BE2C (cell line): ENCODE measurements at regions not wholly inside any gene's neighbourhood (a gene's known extent, or its start where the extent isn't known, plus 50 kb on each side); places are given as distances from the start of the nearest gene placed in this dataset.

Experiments used
- DNase-seq: peaks from one replicate; pipeline ENCODE4 v3.0.0-alpha.2; 2020
- H3K27me3 ChIP-seq: fragments of 250-450 bp; sonication (Bioruptor Pico); 2 replicates; pipeline ENCODE4 v1.5.1; 2020; ENCODE audit warnings: mild to moderate bottlenecking
- H3K36me3 ChIP-seq: fragments of 250-450 bp; sonication (Bioruptor Pico); 2 replicates; pipeline ENCODE4 v1.5.1; 2020; ENCODE audit warnings: mild to moderate bottlenecking
- H3K4me1 ChIP-seq: fragments of 250-450 bp; sonication (Bioruptor Pico); 2 replicates; pipeline ENCODE4 v1.5.1; 2020
- H3K4me3 ChIP-seq: 2 replicates; pipeline ENCODE4 v1.5.1; 2011; ENCODE audit warnings: low read depth, low read length
- H3K9me3 ChIP-seq: fragments of 250-450 bp; sonication (Bioruptor Pico); 2 replicates; pipeline ENCODE4 v1.5.1; 2020
- CTCF ChIP-seq: IDR thresholded peaks from 2 replicates; pipeline ENCODE4 v1.5.1; 2012; ENCODE audit warnings: mild to moderate bottlenecking, low read depth, low read length

DNA sequence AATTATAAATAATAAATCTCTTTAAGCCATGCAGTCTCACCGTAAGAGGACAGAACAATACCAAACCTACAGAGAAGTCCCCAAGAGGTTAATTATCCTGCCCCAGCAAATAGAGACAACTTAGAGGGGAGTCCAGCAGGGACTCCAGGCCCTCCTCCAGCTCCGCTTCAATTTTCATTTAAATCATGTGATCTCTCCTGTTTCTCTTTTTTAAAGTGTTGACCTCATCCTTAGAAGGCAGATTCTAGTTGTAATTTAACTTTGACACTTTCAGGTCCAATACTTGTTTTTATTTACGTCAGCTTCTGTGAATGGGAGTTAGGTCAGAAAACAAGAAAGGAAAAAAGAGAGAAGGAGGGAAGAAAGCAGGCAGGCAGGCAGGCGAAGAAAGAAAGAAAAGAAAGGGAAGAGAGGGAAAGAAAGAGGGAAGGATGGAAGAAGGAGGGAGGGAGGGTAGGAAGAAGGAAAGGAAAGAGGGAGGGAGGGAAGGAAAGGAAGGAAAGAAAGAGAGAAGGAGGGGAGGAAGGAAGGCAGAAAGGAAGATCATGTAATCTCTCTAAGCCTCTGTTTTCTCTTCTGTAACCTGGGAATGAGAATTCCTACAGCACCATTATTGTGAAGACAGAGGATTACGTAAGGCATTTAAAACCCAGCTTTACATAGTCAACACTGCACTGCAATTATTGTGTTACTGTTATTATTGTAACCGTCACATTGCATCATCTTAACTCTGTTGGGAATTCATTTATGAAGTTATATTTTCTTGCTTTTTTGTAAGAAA, 227.7 kb downstream of the SKIDA1 start:
- no peaks in the 10 kb centered on the region for H3K9me3 ChIP-seq
- H3K4me1 ChIP-seq, result no peaks in the 10 kb centered on the region
- TF ChIP-seq CTCF, result no peak
- no peak overlapping the region for H3K4me3 ChIP-seq
- no peaks in the 10 kb centered on the region for H3K36me3 ChIP-seq
- no peaks in the 10 kb centered on the region for H3K27me3 ChIP-seq
- no peak for DNase-seq

GRCh38 chr10:21296575-21297355, 228.7 kb downstream of the SKIDA1 start:
- no peaks in the 10 kb centered on the region for H3K4me1 ChIP-seq
- H3K27me3 ChIP-seq, result no peaks in the 10 kb centered on the region
- H3K9me3 ChIP-seq, result no peaks in the 10 kb centered on the region
- no peak overlapping the region for H3K4me3 ChIP-seq
- H3K36me3 ChIP-seq, result no peaks in the 10 kb centered on the region
- no peak for DNase-seq
- TF ChIP-seq CTCF, result no peak

DNA sequence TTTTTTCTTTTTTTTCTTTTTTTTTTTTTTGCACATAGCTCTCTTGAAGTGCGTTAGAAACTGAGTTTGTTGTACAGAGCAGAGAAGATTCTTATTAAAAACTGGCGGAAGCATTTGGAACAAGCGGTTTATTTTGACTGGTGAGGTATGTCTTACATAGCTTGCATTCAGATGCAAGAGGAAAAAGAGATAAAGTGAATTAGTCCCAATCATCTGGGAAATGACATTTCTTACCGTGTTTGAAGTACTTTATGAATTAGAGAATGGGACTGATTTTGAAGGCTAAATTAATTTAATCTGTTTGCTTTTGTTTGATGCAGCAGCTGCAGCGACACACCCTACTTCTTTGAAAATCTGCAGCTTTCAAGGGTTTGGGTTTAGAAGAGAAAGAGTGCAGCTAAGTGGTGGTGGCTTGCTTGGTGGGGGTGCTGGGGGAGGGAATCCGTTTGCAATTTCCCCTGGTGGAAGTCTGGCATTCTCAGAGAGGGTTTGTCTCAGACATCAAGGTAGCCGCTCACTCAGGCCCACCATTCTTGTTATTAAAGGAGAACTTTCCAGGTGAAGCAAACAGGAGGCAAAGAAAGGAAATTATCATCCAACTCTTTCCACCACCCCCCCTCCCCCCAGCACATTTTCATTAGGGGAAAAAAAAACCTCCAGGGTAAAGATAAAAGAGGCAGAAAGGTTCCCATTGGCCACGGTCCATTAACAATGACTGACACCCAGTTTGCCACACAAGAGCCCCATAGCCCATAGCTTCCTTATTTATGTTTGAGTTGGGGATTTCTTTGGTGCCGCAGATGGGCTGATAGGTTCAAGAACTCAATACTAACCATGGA, 231.7 kb downstream of the SKIDA1 start:
- no peak for DNase-seq
- H3K36me3 ChIP-seq, result no peaks in the 10 kb centered on the region
- H3K4me3 ChIP-seq, result peak overlapping the region; percentile 39
- no peaks in the 10 kb centered on the region for H3K27me3 ChIP-seq
- H3K4me1 ChIP-seq, result no peaks in the 10 kb centered on the region
- no peaks in the 10 kb centered on the region for H3K9me3 ChIP-seq
- no peak for TF ChIP-seq CTCF

GRCh38 chr10:21292763-21293517, 232.5 kb downstream of the SKIDA1 start:
- H3K9me3 ChIP-seq, result no peaks in the 10 kb centered on the region
- no peaks in the 10 kb centered on the region for H3K27me3 ChIP-seq
- H3K4me3 ChIP-seq, result peak overlapping the region; percentile 39
- TF ChIP-seq CTCF, result no peak
- peak; percentile 25 for DNase-seq
- no peaks in the 10 kb centered on the region for H3K36me3 ChIP-seq
- no peaks in the 10 kb centered on the region for H3K4me1 ChIP-seq

- no peaks in the 10 kb centered on the region for H3K9me3 ChIP-seq
- no peak overlapping the region for H3K4me3 ChIP-seq
- H3K36me3 ChIP-seq, result no peaks in the 10 kb centered on the region
- no peak for TF ChIP-seq CTCF
- no peaks in the 10 kb centered on the region for H3K27me3 ChIP-seq
- no peaks in the 10 kb centered on the region for H3K4me1 ChIP-seq
- no peak for DNase-seq
Measured at GRCh38 chr10:21290499-21291160, 234.9 kb downstream of the SKIDA1 start.
